NT2/D1 (cell line): ENCODE measurements at regions not wholly inside any gene's neighbourhood (a gene's known extent, or its start where the extent isn't known, plus 50 kb on each side); places are given as distances from the start of the nearest gene placed in this dataset.

ENCODE experiments used
- SUZ12 ChIP-seq: IDR thresholded peaks from 2 replicates; pipeline ENCODE4 v1.6.1; 2011; ENCODE audit not compliant: insufficient read length, insufficient read depth; ENCODE audit errors: extremely low read depth
- YY1 ChIP-seq: IDR thresholded peaks from 2 replicates; pipeline ENCODE4 v1.6.1; 2011; ENCODE audit not compliant: insufficient read length, insufficient read depth
- ZNF274 ChIP-seq: IDR thresholded peaks from 2 replicates; pipeline ENCODE4 v1.6.1; 2011; ENCODE audit warnings: mild to moderate bottlenecking, low read depth, low read length

- no peak for TF ChIP-seq YY1
- no peak for TF ChIP-seq SUZ12
- TF ChIP-seq ZNF274, result no peak
Measured at GRCh38 chr16:52932321-52932720, 120.4 kb downstream of the CHD9NB start.
